ENCODE measurements at regions not wholly inside any gene's neighbourhood (a gene's known extent, or its start where the extent isn't known, plus 50 kb on each side); places are given as distances from the start of the nearest gene placed in this dataset.

DNA sequence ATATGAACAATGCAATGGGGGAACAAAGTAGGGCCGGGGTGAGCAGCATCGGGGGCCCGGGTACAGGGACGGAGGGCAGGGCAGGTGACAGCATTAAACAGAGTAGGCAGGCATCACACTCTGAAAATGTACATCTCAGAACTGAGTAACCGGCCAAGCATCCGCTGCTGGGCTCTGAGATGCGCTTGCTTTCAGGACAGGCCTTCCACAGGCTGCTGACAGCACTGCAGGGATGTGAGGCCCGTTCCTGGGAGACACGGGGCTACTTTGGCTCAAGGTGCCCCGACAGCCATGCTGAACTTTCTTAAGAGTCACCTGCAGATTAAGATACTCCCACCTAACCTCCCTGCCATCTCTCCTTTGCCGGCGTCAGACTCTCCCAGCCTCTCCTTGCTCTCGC, 64.3 kb upstream of the FGFR2 start:
- no peak for TF ChIP-seq CTCF (IDR thresholded peaks at IDR 0.05; ENCODE audit: insufficient read depth, low read depth, low read length, missing control alignments)
- no peak overlapping the region for H3K4me3 ChIP-seq (ENCODE audit: low read length)
- no peak for DNase-seq (ENCODE audit: low read depth)

GRCh38 chr10:121661451-121661851, 63.2 kb upstream of the FGFR2 start:
- H3K4me3 ChIP-seq (ENCODE audit: low read length): no peak overlapping the region
- no peak for DNase-seq (ENCODE audit: low read depth)
- no peak for TF ChIP-seq CTCF (IDR thresholded peaks at IDR 0.05; ENCODE audit: insufficient read depth, low read depth, low read length, missing control alignments)

- no peak for TF ChIP-seq CTCF (IDR thresholded peaks at IDR 0.05; ENCODE audit: insufficient read depth, low read depth, low read length, missing control alignments)
- H3K4me3 ChIP-seq (ENCODE audit: low read length): no peak overlapping the region
- DNase-seq (ENCODE audit: low read depth): no peak
These were observed 61.0 kb upstream of the FGFR2 start for GRCh38 chr10:121659236-121659635.

GRCh38 chr10:121658611-121659010, 60.4 kb upstream of the FGFR2 start:
- no peak overlapping the region for H3K4me3 ChIP-seq (ENCODE audit: low read length)
- TF ChIP-seq CTCF (IDR thresholded peaks at IDR 0.05; ENCODE audit: insufficient read depth, low read depth, low read length, missing control alignments): no peak
- peak; percentile 63 for DNase-seq (ENCODE audit: low read depth)

GRCh38 chr10:121658111-121658510, 59.9 kb upstream of the FGFR2 start:
- H3K4me3 ChIP-seq (ENCODE audit: low read length): no peak overlapping the region
- no peak for DNase-seq (ENCODE audit: low read depth)
- no peak for TF ChIP-seq CTCF (IDR thresholded peaks at IDR 0.05; ENCODE audit: insufficient read depth, low read depth, low read length, missing control alignments)

- H3K4me3 ChIP-seq (ENCODE audit: low read length): no peak overlapping the region
- TF ChIP-seq CTCF (IDR thresholded peaks at IDR 0.05; ENCODE audit: insufficient read depth, low read depth, low read length, missing control alignments): no peak
- DNase-seq (ENCODE audit: low read depth): peak; percentile 30
These were observed 57.3 kb upstream of the FGFR2 start for GRCh38 chr10:121655254-121656144.

Measured in epithelial cell of esophagus (primary cell).